ENCODE measurements at regions not wholly inside any gene's neighbourhood (a gene's known extent, or its start where the extent isn't known, plus 50 kb on each side); places are given as distances from the start of the nearest gene placed in this dataset.
A peak's percentile ranks its signal among the peaks of the same experiment; 100 is the strongest.
"Not testable (repeated sequence)": the region's sequence is repeated elsewhere in the genome, so short reads cannot be mapped to it uniquely, and the experiment has no call there.

DNA sequence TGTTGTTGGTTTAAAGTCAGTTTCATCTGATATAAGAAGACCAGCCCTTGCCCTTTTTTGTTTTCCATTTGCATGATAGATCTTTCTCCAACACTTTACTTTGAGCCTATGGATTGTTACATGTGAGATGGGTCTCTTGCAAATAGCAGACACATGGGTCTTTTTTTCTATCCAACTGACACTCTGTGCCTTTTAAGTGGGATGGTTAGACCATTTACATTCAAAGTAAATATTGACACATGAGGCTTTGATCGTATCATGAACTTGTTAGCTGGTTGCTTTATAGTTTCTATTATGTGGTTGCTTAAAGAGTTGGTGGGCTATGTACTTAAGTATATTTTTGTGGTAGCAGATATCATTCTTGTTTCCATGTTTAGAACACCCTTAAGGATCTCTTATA lies 213.4 kb upstream of the G2E3 start:
- Mint-ChIP-seq H3K36me3 (no peaks in the 10 kb centered on the region), H3K4me1 (no peaks in the 10 kb centered on the region), H3K27ac (no peak overlapping the region), H3K9me3 (no peaks in the 10 kb centered on the region), H3K27me3 (no peaks in the 10 kb centered on the region), H3K4me3 (no peak overlapping the region)
- no peak for ATAC-seq

DNA sequence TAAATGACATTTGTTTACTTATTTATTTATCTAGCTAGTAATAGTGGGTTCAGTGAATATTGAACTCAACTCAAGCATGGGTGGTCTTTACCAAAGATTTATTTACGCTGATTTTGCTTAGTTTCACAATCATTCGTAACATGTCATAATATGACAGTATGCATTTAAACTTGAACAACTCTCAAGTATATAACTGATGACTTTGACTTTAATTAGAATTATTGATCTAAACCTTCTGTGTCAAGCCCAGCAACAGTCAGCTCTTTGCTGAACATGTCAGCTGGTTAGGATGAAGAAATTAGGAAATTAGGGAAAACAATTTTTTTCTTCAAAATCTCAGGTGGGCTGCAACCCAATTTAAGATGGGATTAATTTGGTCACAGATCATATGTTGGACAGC lies 210.5 kb upstream of the G2E3 start:
- H3K4me1 Mint-ChIP-seq: no peaks in the 10 kb centered on the region
- no peaks in the 10 kb centered on the region for H3K27me3 Mint-ChIP-seq
- H3K36me3 Mint-ChIP-seq: no peaks in the 10 kb centered on the region
- H3K9me3 Mint-ChIP-seq: no peaks in the 10 kb centered on the region
- no peak for ATAC-seq
- H3K27ac Mint-ChIP-seq: no peak overlapping the region
- H3K4me3 Mint-ChIP-seq: no peak overlapping the region

DNA sequence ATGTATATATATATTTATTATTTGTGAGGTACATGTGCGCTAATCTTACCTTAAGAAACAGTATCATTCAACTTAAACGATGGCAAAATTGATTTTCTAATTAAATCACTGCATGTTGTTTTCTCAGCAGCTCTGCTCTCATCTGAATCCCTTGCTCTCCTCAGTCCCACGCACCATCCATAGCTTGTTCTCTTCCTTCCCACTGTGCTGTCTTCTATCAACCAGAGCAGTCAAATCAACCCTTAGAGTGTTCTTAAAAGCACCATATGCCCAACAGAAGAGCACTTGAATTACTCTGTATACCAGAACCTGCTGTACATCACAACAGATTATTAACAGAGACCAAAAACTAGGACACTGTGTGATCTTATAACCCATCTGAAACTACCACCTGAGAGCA lies 209.4 kb upstream of the G2E3 start:
- Mint-ChIP-seq H3K4me3 (no peak overlapping the region), H3K36me3 (no peaks in the 10 kb centered on the region), H3K27ac (no peak overlapping the region), H3K9me3 (no peaks in the 10 kb centered on the region), H3K4me1 (no peaks in the 10 kb centered on the region), H3K27me3 (no peaks in the 10 kb centered on the region)
- ATAC-seq: no peak

DNA sequence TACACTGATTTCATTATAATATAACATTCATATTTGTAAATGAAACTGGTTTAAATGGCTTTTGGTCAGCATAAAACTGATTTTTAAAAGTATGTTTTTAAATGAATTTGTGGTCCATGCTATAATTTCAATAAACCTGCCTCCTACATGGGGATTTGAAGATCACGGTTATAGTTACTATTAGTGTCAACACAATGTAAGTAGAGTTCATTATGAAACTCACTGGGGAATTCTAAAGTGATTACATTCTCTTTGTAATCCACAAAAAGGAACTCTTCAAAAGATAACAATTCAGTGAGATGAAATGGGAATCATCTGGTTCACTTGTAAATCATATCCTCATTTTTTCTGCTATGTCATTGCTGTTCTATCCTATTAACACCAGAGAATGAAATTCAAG lies 204.5 kb upstream of the G2E3 start:
- H3K4me1 Mint-ChIP-seq: peaks cover 14% of the 10 kb centered on the region
- H3K4me3 Mint-ChIP-seq: no peak overlapping the region
- no peak overlapping the region for H3K27ac Mint-ChIP-seq
- no peaks in the 10 kb centered on the region for H3K9me3 Mint-ChIP-seq
- no peaks in the 10 kb centered on the region for H3K36me3 Mint-ChIP-seq
- H3K27me3 Mint-ChIP-seq: peaks cover 4% of the 10 kb centered on the region
- no peak for ATAC-seq

GRCh38 chr14:30355431-30355913 lies 203.5 kb upstream of the G2E3 start:
- H3K9me3 Mint-ChIP-seq: peaks cover 4% of the 10 kb centered on the region
- H3K36me3 Mint-ChIP-seq: no peaks in the 10 kb centered on the region
- peaks cover 14% of the 10 kb centered on the region for H3K4me1 Mint-ChIP-seq
- peaks cover 14% of the 10 kb centered on the region for H3K27me3 Mint-ChIP-seq
- H3K4me3 Mint-ChIP-seq: peak overlapping the region; percentile 2
- no peak overlapping the region for H3K27ac Mint-ChIP-seq
- peak; percentile 78 for ATAC-seq

DNA sequence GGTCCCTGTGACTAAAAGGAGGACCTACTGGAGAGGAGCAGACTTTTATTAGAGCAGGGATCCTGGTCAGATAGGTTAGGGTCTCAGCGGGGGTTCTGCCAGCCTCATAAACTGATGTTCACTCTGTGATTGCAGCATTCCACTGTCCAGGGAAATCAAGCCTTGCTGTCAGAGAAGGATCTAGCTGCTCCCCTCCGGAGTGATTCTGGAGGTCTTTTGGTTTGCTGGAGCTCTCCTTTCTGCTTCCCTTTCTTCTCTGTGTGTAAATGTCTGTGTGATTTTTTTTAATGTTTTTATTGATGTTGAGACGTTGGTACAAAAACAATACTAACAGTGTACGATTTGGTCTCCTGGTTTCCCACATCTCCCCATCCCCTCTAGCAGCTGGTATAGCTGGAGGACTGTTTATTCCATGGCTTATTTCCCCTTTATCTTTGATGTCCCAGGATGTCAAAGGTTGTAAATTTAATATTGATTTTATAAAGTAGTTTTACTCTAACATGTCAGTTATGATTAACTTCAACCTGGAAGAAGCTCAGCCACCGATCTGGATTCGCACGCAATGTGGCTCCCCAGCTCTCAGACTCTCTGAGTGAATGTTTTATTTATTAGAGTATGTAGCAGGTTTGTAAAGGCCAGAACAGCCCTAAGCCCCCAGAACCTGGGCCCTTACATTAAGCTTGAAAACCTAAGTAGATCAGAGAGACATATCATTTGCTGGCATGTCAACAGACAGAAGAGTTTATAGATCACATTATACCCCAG lies 202.3 kb upstream of the G2E3 start:
- Mint-ChIP-seq H3K9me3 (peaks cover 4% of the 10 kb centered on the region), H3K4me3 (no peak overlapping the region), H3K4me1 (peaks cover 14% of the 10 kb centered on the region), H3K36me3 (no peaks in the 10 kb centered on the region), H3K27me3 (peaks cover 14% of the 10 kb centered on the region), H3K27ac (no peak overlapping the region)
- ATAC-seq: no peak

DNA sequence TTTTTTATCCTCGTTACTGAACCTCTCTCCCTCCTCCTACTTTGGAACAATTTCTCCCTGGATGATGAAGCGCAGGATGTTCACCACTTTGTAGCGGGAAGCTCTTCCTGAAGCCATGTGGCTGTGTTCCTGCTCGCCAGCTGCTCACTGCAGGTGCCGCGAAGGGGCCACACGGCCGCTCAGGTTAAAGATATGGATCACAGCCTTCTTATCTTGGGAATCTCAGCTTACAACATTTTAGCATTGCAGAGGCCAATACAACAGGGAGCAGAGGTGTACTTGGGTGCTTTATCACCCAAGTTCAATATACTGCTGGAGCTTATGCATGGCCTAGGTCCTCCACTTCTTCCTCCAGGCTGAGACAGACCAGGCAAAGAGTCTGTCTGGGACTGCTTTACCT lies 201.2 kb upstream of the G2E3 start:
- no peak for ATAC-seq
- peaks cover 4% of the 10 kb centered on the region for H3K9me3 Mint-ChIP-seq
- H3K27me3 Mint-ChIP-seq: peaks cover 14% of the 10 kb centered on the region
- H3K4me3 Mint-ChIP-seq: no peak overlapping the region
- H3K4me1 Mint-ChIP-seq: peaks cover 14% of the 10 kb centered on the region
- H3K36me3 Mint-ChIP-seq: no peaks in the 10 kb centered on the region
- no peak overlapping the region for H3K27ac Mint-ChIP-seq

GRCh38 chr14:30362369-30363218 lies 196.4 kb upstream of the G2E3 start:
- Mint-ChIP-seq H3K27me3 (peaks cover 14% of the 10 kb centered on the region), H3K27ac (no peak overlapping the region), H3K36me3 (no peaks in the 10 kb centered on the region), H3K4me3 (no peak overlapping the region), H3K9me3 (peaks cover 4% of the 10 kb centered on the region), H3K4me1 (no peaks in the 10 kb centered on the region)
- no peak for ATAC-seq

DNA sequence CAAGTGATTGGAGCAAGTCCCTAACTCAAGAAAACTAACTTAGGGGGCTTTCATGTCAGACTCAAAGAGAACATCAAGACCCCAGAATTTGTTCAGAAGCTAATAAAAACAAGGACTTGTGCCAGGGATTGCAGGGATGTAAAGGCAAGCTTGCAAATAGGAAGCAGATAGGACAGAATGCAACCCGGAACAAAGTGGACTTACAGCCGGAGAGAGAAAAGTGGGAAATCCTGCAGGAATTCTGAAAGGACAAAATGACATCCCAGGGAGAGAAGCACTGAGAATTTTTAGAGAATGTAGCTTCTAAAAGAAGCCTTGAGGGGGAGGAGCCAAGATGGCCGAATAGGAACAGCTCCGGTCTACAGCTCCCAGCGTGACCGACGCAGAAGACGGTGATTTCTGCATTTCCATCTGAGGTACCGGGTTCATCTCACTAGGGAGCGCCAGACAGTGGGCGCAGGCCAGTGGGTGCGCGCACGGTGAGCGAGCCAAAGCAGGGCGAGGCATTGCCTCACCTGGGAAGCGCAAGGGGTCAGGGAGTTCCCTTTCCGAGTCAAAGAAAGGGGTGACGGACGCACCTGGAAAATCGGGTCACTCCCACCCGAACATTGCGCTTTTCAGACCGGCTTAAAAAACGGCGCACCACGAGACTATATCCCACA lies 195.6 kb upstream of the G2E3 start:
- not testable (repeated sequence) for H3K36me3 Mint-ChIP-seq, H3K27ac Mint-ChIP-seq, H3K9me3 Mint-ChIP-seq, H3K4me3 Mint-ChIP-seq, H3K4me1 Mint-ChIP-seq, ATAC-seq
- H3K27me3 Mint-ChIP-seq: peaks cover 14% of the 10 kb centered on the region

GRCh38 chr14:30369502-30370180 lies 189.3 kb upstream of the G2E3 start:
- Mint-ChIP-seq H3K4me1 (peaks cover 6% of the 10 kb centered on the region), H3K27ac (no peak overlapping the region), H3K27me3 (peaks cover 15% of the 10 kb centered on the region), H3K36me3 (no peaks in the 10 kb centered on the region), H3K9me3 (no peaks in the 10 kb centered on the region), H3K4me3 (no peak overlapping the region)
- no peak for ATAC-seq

- Mint-ChIP-seq H3K36me3 (no peaks in the 10 kb centered on the region), H3K27me3 (peaks cover 15% of the 10 kb centered on the region), H3K27ac (no peak overlapping the region), H3K4me1 (peaks cover 6% of the 10 kb centered on the region), H3K4me3 (no peak overlapping the region), H3K9me3 (no peaks in the 10 kb centered on the region)
- ATAC-seq: no peak
These were observed 185.9 kb upstream of the G2E3 start for GRCh38 chr14:30373053-30373452.

- H3K36me3 Mint-ChIP-seq: no peaks in the 10 kb centered on the region
- no peak overlapping the region for H3K27ac Mint-ChIP-seq
- peaks cover 15% of the 10 kb centered on the region for H3K27me3 Mint-ChIP-seq
- H3K4me1 Mint-ChIP-seq: peaks cover 6% of the 10 kb centered on the region
- ATAC-seq: no peak
- no peak overlapping the region for H3K4me3 Mint-ChIP-seq
- H3K9me3 Mint-ChIP-seq: no peaks in the 10 kb centered on the region
These were observed 185.4 kb upstream of the G2E3 start for GRCh38 chr14:30373526-30373925.

GRCh38 chr14:30375296-30375892 lies 183.6 kb upstream of the G2E3 start:
- peaks cover 17% of the 10 kb centered on the region for H3K27me3 Mint-ChIP-seq
- H3K4me1 Mint-ChIP-seq: peaks cover 6% of the 10 kb centered on the region
- H3K9me3 Mint-ChIP-seq: no peaks in the 10 kb centered on the region
- ATAC-seq: peak; percentile 79
- H3K27ac Mint-ChIP-seq: no peak overlapping the region
- no peak overlapping the region for H3K4me3 Mint-ChIP-seq
- H3K36me3 Mint-ChIP-seq: no peaks in the 10 kb centered on the region

DNA sequence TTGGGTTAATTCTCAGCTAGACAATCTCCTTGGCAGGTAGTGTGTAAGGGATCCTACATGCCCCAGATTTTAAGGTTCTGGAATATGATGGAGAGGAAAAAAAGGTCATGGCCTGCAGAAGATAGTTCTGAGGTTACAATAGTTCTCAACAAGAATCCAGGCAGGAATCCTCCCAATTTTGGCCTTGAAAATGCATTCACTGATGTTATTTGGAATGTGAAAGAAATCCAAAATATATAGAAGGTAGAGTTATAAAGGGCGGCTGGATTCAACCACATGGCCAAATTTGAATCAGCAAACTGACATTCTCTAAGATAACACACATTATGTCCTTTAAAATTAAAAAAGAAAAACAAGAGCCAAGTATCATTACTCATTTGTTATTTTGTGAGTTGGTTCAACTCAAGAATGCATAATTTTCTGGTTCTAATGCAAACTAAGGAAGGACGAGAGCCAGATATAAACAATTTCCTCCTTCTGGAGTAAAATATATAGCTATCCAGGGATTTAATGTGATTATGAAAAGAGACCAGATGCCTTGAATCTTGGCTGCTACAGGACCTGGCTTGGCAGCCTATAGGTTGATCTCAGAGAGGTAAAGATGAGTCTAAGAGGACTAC lies 177.0 kb upstream of the G2E3 start:
- no peaks in the 10 kb centered on the region for H3K36me3 Mint-ChIP-seq
- ATAC-seq: no peak
- no peaks in the 10 kb centered on the region for H3K4me1 Mint-ChIP-seq
- H3K27ac Mint-ChIP-seq: no peak overlapping the region
- H3K4me3 Mint-ChIP-seq: no peak overlapping the region
- H3K9me3 Mint-ChIP-seq: no peaks in the 10 kb centered on the region
- peaks cover 29% of the 10 kb centered on the region for H3K27me3 Mint-ChIP-seq

All from stimulated activated memory B cell treated with anti-CD40 and anti-IgM and Interleukin-4, amounts not matched to agents 10 μg/mL and 1 μg/mL and 100 μg/mL, for 72 hours (primary cell).